Right renal cortex interstitium (tissue), 3 donors: ENCODE measurements at regions not wholly inside any gene's neighbourhood (a gene's known extent, or its start where the extent isn't known, plus 50 kb on each side); places are given as distances from the start of the nearest gene placed in this dataset.

ENCODE experiments used
- DNase-seq, 3 donors: peaks; one replicate each; pipeline ENCODE4 v3.0.0-alpha.2; 2013; ENCODE audit warnings: low read depth in 3 of 3, low spot score in 2 of 3

DNA sequence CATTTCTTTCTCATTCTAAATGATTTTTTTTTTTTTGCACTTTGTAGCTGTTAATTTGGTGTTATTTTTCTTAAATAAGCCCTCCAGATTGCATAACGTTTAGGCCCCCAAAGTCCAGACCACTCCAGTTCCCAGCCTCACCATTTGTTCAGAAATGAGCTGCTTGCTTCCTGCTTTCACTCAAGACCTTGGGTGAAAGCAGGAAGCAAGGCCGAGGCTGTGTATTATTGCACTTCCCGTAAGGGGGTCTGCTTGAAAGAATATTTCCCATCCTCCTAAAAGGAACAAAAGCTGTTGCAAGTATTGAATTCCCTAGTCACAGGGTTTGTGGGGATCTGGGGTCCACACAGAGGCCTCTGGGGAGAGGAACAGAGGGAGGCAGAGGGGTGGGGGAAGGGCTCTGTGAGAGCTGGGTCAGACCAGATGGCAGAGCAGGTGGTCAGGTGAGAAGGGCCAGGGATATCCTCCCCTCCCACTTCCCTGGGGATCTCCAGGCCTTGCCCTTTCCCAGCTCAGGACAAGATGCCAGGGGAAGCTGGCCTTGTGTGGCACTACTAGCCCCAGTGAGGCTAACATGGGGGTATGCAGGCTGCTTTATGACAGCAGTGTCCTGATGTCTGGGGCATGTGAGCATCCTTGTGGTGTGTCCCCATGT lies 51.6 kb upstream of the MYEOV start:
- no peak for DNase-seq

DNA sequence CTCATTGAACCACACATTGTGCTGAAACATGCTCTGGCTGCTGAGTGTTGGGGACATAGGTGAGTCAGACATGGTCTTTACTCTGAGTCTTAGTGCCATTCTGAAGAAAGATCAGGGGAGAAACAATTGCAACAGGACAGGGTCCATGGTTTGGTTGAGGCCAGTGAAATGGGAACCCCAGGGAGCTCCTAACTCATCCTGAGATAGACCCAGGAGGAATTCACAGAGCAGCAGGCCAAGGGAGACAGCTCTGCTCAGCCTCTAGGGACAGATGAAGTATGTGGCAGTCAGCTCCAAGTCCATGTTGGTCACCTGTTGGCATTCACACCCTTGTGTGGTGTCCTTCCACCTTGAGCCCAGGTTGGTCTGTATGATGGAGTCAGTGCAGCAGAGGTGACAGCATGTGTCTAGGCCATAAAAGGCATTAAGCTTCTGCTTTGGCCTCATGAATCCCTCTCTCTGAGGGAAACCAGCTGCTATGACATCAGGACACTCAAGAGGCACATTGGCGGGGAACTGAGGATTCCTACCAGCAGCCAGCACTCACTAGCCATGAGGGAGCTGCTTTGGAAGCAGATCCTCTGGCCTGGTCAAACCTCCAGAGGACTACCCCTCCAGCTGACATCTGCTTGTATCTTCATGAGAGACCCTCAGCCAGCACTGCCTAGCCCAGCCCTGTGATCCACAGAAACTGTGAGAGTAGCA lies 50.3 kb upstream of the MYEOV start:
- no peak for DNase-seq
